A549 (cell line): ENCODE measurements at regions not wholly inside any gene's neighbourhood (a gene's known extent, or its start where the extent isn't known, plus 50 kb on each side); places are given as distances from the start of the nearest gene placed in this dataset.

Experiments
- ATAC-seq, 2 experiments: fragments of 200-7000 bp in 1 of 2; fragments of >200 bp in 1 of 2; cut with Nextera tagmentation in 1 of 2; cut with Tn5 transposase in 1 of 2; 3 replicates each; pipeline versions ENCODE4 v1.8.0 to v1.9.1; 2018 to 2020; ENCODE audit warnings: mild to moderate bottlenecking in 1 of 2, moderate library complexity in 1 of 2
- CTCF ChIA-PET: fragments of 300-600 bp; sonication (Branson Sonifier 250); formaldehyde crosslinking; extraction: SDS; loops from one replicate; lab custom pipeline; 2021; ENCODE audit warnings: antibody characterized with exemption, inconsistent platforms; lab: Yijun Ruan, JAX
- POLR2A ChIA-PET: fragments of 350-600 bp; formaldehyde crosslinking; extraction: SDS; loops from one replicate; lab custom pipeline; 2021; ENCODE audit warnings: antibody characterized with exemption, inconsistent platforms; lab: Yijun Ruan, JAX
- DNase-seq, 2 experiments: peaks; one replicate each; pipeline versions ENCODE4 v3.0.0 to v3.0.0-alpha.2; 2011 to 2016; ENCODE audit warnings: low read depth in 1 of 2, low spot score in 1 of 2
- FAIRE-seq: peaks from 2 replicates; lab custom pipeline; 2011; peaks lifted over from hg19 to GRCh38; lab: Jason Lieb, UNC
- H3K27ac ChIP-seq, 2 experiments: fragments of >200 bp; sonication (Bioruptor Twin); formaldehyde crosslinking; 3 replicates each; pipeline ENCODE4 v1.5.1; 2016 to 2017
- H3K4me1 ChIP-seq: fragments of >200 bp; sonication (Bioruptor Twin); formaldehyde crosslinking; 3 replicates; pipeline ENCODE4 v1.6.1; 2016
- H3K4me2 ChIP-seq: fragments of >200 bp; sonication (Bioruptor Twin); formaldehyde crosslinking; 3 replicates; pipeline ENCODE4 v1.6.1; 2016
- H3K4me3 ChIP-seq: fragments of >200 bp; sonication (Bioruptor Twin); formaldehyde crosslinking; 3 replicates; pipeline ENCODE4 v1.5.1; 2016
- H3K9me3 ChIP-seq: fragments of >200 bp; sonication (Bioruptor Twin); formaldehyde crosslinking; 3 replicates; pipeline ENCODE4 v1.6.1; 2016
- CBX2 ChIP-seq: fragments of 200-600 bp; sonication (generic); IDR thresholded peaks from 2 replicates; pipeline ENCODE4 v1.6.1; 2016; ENCODE audit warnings: low read depth, mild to moderate bottlenecking, borderline replicate concordance
- CHD2 ChIP-seq: fragments of 150-350 bp; IDR thresholded peaks from 2 replicates; pipeline ENCODE4 v1.6.1; 2014; ENCODE audit warnings: low read length; ENCODE audit not compliant: partially characterized antibody
- EP300 ChIP-seq, 2 experiments: fragments of >200 bp; sonication (Bioruptor Twin); formaldehyde crosslinking; IDR thresholded peaks; 2 replicates in 1 of 2; 3 replicates in 1 of 2; pipeline ENCODE4 v1.6.1; 2016 to 2017
- ESRRA ChIP-seq: fragments of 150-350 bp; IDR thresholded peaks from 2 replicates; pipeline ENCODE4 v1.6.1; 2014; ENCODE audit warnings: mild to moderate bottlenecking, low read length, borderline replicate concordance
- GATA3 ChIP-seq: IDR thresholded peaks from 2 replicates; pipeline ENCODE4 v1.6.1; 2012; ENCODE audit warnings: borderline replicate concordance
- HDAC2 ChIP-seq: fragments of 200-600 bp; sonication (generic); IDR thresholded peaks from 2 replicates; pipeline ENCODE4 v1.6.1; 2016
- HOXB13 ChIP-seq: fragments of 250-450 bp; sonication (Bioruptor Pico); IDR thresholded peaks from 2 replicates; pipeline ENCODE4 v1.5.0; 2020; ENCODE audit warnings: low read depth, mild to moderate bottlenecking, moderate library complexity
- MAZ ChIP-seq: fragments of 150-350 bp; IDR thresholded peaks from 2 replicates; pipeline ENCODE4 v1.6.1; 2014; ENCODE audit warnings: antibody characterized with exemption, low read depth, low read length, borderline replicate concordance
- NFE2L2 ChIP-seq: fragments of 150-350 bp; conservative IDR thresholded peaks from 2 replicates; pipeline ENCODE4 v1.6.1; 2014; ENCODE audit warnings: low read length
- POLR2A ChIP-seq: IDR thresholded peaks from 2 replicates; pipeline ENCODE4 v1.6.1; 2012; ENCODE audit warnings: mild to moderate bottlenecking, low read length
- TFCP2L1 ChIP-seq: fragments of 250-450 bp; sonication (Bioruptor Pico); IDR thresholded peaks from 2 replicates; pipeline ENCODE4 v1.5.0; 2021; ENCODE audit warnings: mild to moderate bottlenecking
- TP53 ChIP-seq: fragments of 250-450 bp; sonication (Bioruptor Pico); IDR thresholded peaks from 2 replicates; pipeline ENCODE4 v1.5.0; 2021; ENCODE audit warnings: mild to moderate bottlenecking, moderate library complexity
- whole genome bisulfite sequencing: methylation state at CpG from one replicate; pipeline ENCODE4 v1.1.6; 2017; ENCODE audit errors: missing lambda C conversion rate; 5-methylcytosine and 5-hydroxymethylcytosine counted together
- TF ChIP-seq, protein P1 (sequence below): IDR thresholded peaks from 2 replicates; pipeline ENCODE4 v1.6.1; 2012
- TF ChIP-seq, protein P2 (sequence below): IDR thresholded peaks from 2 replicates; pipeline ENCODE4 v1.6.1; 2012; ENCODE audit warnings: low read depth, borderline replicate concordance
- TF ChIP-seq, protein P3 (sequence below): fragments of 200-600 bp; sonication (generic); IDR thresholded peaks from 2 replicates; pipeline ENCODE4 v1.6.1; 2016; ENCODE audit warnings: antibody characterized with exemption, mild to moderate bottlenecking, moderate library complexity
- TF ChIP-seq, protein P4 (sequence below): fragments of 250-450 bp; sonication (Bioruptor Pico); IDR thresholded peaks from 2 replicates; pipeline ENCODE4 v1.5.0; 2020; ENCODE audit warnings: low read depth, mild to moderate bottlenecking, moderate library complexity
- TF ChIP-seq, protein P5 (sequence below): fragments of >200 bp; sonication (Bioruptor Twin); formaldehyde crosslinking; IDR thresholded peaks from 3 replicates; pipeline ENCODE4 v1.5.1; 2016
- TF ChIP-seq, protein P6 (sequence below): fragments of >200 bp; sonication (Bioruptor Twin); formaldehyde crosslinking; IDR thresholded peaks from 2 replicates; pipeline ENCODE4 v1.6.1; 2016
- TF ChIP-seq, protein P7 (sequence below): fragments of 450-650 bp; IDR thresholded peaks from 2 replicates; pipeline ENCODE4 v1.6.1; 2014; ENCODE audit warnings: antibody characterized with exemption

DNA sequence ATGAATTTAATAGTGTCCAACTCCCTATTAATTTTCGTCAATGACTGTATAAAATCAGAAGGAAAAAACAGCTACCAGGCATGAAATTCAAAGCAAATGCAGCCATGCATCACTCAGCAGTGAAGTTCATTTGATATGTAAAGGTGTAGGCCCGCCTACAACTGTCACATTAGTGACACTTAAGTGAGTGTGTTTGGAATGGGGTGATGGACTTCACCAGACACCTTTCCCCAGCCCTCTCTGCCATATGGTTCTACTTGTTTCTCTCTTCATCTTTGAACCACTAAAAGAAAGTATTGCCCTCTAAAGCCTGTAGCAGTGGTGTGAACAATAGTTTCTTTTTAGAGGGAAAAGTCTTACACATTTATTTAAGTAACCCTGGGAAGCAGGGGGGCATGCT, 124.0 kb downstream of the SIPA1L2 start (continued):
- TF ChIP-seq, protein P1, sequence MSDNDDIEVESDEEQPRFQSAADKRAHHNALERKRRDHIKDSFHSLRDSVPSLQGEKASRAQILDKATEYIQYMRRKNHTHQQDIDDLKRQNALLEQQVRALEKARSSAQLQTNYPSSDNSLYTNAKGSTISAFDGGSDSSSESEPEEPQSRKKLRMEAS, result no peak
- no peak for TF ChIP-seq ESRRA

DNA sequence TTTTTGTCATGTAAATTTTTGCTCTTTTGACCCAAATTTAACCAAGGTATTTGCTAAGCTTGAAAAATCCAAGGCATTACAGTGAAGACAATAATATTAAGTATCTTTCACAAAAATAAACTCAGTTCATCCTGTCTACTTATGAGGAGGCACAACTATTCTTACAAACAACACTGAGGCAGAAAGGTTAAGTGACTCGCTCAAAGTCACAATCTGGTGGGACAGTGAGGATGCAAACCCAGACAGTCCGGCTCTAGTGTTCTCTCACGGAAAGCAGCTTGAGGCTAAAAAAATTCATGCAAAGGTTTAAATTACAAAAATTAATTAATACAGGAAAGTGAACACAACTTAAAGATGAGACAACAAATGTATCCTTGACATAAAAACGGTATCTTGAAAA, 125.3 kb downstream of the SIPA1L2 start:
- no peaks in the 10 kb centered on the region for H3K9me3 ChIP-seq
- WGBS, result 92% methylated on average over 4 of the region's 4 CpGs
- TF ChIP-seq, protein P2, sequence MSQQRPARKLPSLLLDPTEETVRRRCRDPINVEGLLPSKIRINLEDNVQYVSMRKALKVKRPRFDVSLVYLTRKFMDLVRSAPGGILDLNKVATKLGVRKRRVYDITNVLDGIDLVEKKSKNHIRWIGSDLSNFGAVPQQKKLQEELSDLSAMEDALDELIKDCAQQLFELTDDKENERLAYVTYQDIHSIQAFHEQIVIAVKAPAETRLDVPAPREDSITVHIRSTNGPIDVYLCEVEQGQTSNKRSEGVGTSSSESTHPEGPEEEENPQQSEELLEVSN, result no peak
- TF ChIP-seq, protein P3, sequence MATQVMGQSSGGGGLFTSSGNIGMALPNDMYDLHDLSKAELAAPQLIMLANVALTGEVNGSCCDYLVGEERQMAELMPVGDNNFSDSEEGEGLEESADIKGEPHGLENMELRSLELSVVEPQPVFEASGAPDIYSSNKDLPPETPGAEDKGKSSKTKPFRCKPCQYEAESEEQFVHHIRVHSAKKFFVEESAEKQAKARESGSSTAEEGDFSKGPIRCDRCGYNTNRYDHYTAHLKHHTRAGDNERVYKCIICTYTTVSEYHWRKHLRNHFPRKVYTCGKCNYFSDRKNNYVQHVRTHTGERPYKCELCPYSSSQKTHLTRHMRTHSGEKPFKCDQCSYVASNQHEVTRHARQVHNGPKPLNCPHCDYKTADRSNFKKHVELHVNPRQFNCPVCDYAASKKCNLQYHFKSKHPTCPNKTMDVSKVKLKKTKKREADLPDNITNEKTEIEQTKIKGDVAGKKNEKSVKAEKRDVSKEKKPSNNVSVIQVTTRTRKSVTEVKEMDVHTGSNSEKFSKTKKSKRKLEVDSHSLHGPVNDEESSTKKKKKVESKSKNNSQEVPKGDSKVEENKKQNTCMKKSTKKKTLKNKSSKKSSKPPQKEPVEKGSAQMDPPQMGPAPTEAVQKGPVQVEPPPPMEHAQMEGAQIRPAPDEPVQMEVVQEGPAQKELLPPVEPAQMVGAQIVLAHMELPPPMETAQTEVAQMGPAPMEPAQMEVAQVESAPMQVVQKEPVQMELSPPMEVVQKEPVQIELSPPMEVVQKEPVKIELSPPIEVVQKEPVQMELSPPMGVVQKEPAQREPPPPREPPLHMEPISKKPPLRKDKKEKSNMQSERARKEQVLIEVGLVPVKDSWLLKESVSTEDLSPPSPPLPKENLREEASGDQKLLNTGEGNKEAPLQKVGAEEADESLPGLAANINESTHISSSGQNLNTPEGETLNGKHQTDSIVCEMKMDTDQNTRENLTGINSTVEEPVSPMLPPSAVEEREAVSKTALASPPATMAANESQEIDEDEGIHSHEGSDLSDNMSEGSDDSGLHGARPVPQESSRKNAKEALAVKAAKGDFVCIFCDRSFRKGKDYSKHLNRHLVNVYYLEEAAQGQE, result no peak
- TF ChIP-seq, protein P4, sequence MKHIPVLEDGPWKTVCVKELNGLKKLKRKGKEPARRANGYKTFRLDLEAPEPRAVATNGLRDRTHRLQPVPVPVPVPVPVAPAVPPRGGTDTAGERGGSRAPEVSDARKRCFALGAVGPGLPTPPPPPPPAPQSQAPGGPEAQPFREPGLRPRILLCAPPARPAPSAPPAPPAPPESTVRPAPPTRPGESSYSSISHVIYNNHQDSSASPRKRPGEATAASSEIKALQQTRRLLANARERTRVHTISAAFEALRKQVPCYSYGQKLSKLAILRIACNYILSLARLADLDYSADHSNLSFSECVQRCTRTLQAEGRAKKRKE (CRISPR knock-in tag), result no peak
- TF ChIP-seq HOXB13 (no peak), GATA3 (no peak), TFCP2L1 (no peak), EP300 (IDR thresholded peaks at IDR 0.05) (no peak), CHD2 (no peak), TP53 (CRISPR knock-in tag) (no peak), NFE2L2 (no peak), CBX2 (no peak), POLR2A (no peak), MAZ (no peak), HDAC2 (no peak)
- TF ChIP-seq, protein P5, sequence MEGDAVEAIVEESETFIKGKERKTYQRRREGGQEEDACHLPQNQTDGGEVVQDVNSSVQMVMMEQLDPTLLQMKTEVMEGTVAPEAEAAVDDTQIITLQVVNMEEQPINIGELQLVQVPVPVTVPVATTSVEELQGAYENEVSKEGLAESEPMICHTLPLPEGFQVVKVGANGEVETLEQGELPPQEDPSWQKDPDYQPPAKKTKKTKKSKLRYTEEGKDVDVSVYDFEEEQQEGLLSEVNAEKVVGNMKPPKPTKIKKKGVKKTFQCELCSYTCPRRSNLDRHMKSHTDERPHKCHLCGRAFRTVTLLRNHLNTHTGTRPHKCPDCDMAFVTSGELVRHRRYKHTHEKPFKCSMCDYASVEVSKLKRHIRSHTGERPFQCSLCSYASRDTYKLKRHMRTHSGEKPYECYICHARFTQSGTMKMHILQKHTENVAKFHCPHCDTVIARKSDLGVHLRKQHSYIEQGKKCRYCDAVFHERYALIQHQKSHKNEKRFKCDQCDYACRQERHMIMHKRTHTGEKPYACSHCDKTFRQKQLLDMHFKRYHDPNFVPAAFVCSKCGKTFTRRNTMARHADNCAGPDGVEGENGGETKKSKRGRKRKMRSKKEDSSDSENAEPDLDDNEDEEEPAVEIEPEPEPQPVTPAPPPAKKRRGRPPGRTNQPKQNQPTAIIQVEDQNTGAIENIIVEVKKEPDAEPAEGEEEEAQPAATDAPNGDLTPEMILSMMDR, result no peak
- TF ChIP-seq, protein P6, sequence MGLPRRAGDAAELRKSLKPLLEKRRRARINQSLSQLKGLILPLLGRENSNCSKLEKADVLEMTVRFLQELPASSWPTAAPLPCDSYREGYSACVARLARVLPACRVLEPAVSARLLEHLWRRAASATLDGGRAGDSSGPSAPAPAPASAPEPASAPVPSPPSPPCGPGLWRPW, result no peak
- TF ChIP-seq, protein P7, sequence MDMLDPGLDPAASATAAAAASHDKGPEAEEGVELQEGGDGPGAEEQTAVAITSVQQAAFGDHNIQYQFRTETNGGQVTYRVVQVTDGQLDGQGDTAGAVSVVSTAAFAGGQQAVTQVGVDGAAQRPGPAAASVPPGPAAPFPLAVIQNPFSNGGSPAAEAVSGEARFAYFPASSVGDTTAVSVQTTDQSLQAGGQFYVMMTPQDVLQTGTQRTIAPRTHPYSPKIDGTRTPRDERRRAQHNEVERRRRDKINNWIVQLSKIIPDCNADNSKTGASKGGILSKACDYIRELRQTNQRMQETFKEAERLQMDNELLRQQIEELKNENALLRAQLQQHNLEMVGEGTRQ, result no peak
- TF ChIP-seq, all 56 proteins: peak for 0
- ChIA-PET POLR2A (no interaction called here), CTCF (interaction anchor here (0.6 kb wide), 1 partner anchor 129 kb away, joined by 3 read pairs; no protein-coding TSS in a partner anchor)
- Histone ChIP-seq H3K4me3 (no peak overlapping the region), H3K4me2 (no peak overlapping the region), H3K4me1 (peaks cover 16% of the 10 kb centered on the region; the same call in 2 of the 3 replicates), H3K27ac (no peak overlapping the region)
- DNase-seq, result no peak
- FAIRE-seq, result no peak
- ATAC-seq, result no peak
